Astrocyte (in vitro differentiated cells and primary cell): ENCODE measurements at regions not wholly inside any gene's neighbourhood (a gene's known extent, or its start where the extent isn't known, plus 50 kb on each side); places are given as distances from the start of the nearest gene placed in this dataset.

Source experiments
- DNase-seq: peaks from one replicate; pipeline ENCODE4 v3.0.0-alpha.2; 2010; ENCODE audit warnings: low read depth
- FAIRE-seq: peaks from 2 replicates; lab custom pipeline; 2011; peaks lifted over from hg19 to GRCh38; lab: Jason Lieb, UNC
- H2AFZ ChIP-seq: 2 replicates; pipeline ENCODE4 v1.6.0; 2012; ENCODE audit warnings: low read depth, low read length, inconsistent platforms
- H3K27ac ChIP-seq: 2 replicates; pipeline ENCODE4 v1.5.1; 2011; ENCODE audit warnings: low read depth, low read length, inconsistent platforms
- H3K27me3 ChIP-seq: 2 replicates; pipeline ENCODE4 v1.6.0; 2011; ENCODE audit warnings: low read length, inconsistent platforms; ENCODE audit not compliant: insufficient read depth
- H3K36me3 ChIP-seq: 2 replicates; pipeline ENCODE4 v1.5.1; 2011; ENCODE audit warnings: low read length, inconsistent platforms; ENCODE audit not compliant: insufficient read depth
- H3K4me1 ChIP-seq: 2 replicates; pipeline ENCODE4 v1.5.1; 2011; ENCODE audit warnings: low read length, inconsistent platforms; ENCODE audit not compliant: insufficient read depth
- H3K4me2 ChIP-seq: 2 replicates; pipeline ENCODE4 v1.6.0; 2012; ENCODE audit warnings: low read length, inconsistent platforms
- H3K4me3 ChIP-seq: 2 replicates; pipeline ENCODE4 v1.5.1; 2011; ENCODE audit warnings: low read depth, mild to moderate bottlenecking, low read length, inconsistent platforms; ENCODE audit not compliant: insufficient read depth
- H3K79me2 ChIP-seq: 2 replicates; pipeline ENCODE4 v1.6.0; 2012; ENCODE audit warnings: mild to moderate bottlenecking, low read length, inconsistent platforms; ENCODE audit not compliant: insufficient read depth
- H3K9ac ChIP-seq: 2 replicates; pipeline ENCODE4 v1.6.0; 2012; ENCODE audit warnings: mild to moderate bottlenecking, low read length, inconsistent platforms
- H3K9me3 ChIP-seq: 2 replicates; pipeline ENCODE4 v1.5.1; 2012; ENCODE audit warnings: low read depth, mild to moderate bottlenecking, low read length, inconsistent platforms; ENCODE audit not compliant: insufficient read depth
- H4K20me1 ChIP-seq: 2 replicates; pipeline ENCODE4 v1.6.0; 2012; ENCODE audit warnings: low read length, inconsistent platforms; ENCODE audit not compliant: insufficient read depth
- H3K27ac Mint-ChIP-seq: one replicate; pipeline ENCODE4 v1.8.0; 2021; ENCODE audit warnings: mild to moderate bottlenecking, mixed read lengths; ENCODE audit not compliant: unreplicated experiment
- H3K27me3 Mint-ChIP-seq: one replicate; pipeline ENCODE4 v1.8.0; 2021; ENCODE audit warnings: low read depth, mixed read lengths; ENCODE audit not compliant: unreplicated experiment
- H3K36me3 Mint-ChIP-seq: one replicate; pipeline ENCODE4 v1.8.0; 2021; ENCODE audit warnings: low read depth, mixed read lengths; ENCODE audit not compliant: unreplicated experiment
- H3K4me1 Mint-ChIP-seq: one replicate; pipeline ENCODE4 v1.8.0; 2021; ENCODE audit warnings: low read depth, mixed read lengths; ENCODE audit not compliant: unreplicated experiment
- H3K4me3 Mint-ChIP-seq: one replicate; pipeline ENCODE4 v1.8.0; 2021; ENCODE audit warnings: mild to moderate bottlenecking, moderate library complexity, mixed read lengths; ENCODE audit not compliant: unreplicated experiment
- H3K9me3 Mint-ChIP-seq: one replicate; pipeline ENCODE4 v1.8.0; 2021; ENCODE audit warnings: mild to moderate bottlenecking, mixed read lengths; ENCODE audit not compliant: unreplicated experiment
- CTCF ChIP-seq: IDR thresholded peaks from 2 replicates; pipeline ENCODE4 v1.5.1; 2011; ENCODE audit warnings: low read depth, mild to moderate bottlenecking, inconsistent platforms, low read length, moderate library complexity; ENCODE audit not compliant: insufficient read depth
- EZH2 ChIP-seq: IDR thresholded peaks from 2 replicates; pipeline ENCODE4 v1.6.1; 2012; ENCODE audit warnings: mild to moderate bottlenecking, low read length, inconsistent platforms; ENCODE audit not compliant: insufficient read depth

- Histone ChIP-seq H2AFZ (no peak overlapping the region), H3K27me3 (peaks cover 17% of the 10 kb centered on the region), H3K4me1 (peaks cover 4% of the 10 kb centered on the region), H3K36me3 (no peaks in the 10 kb centered on the region), H3K79me2 (no peaks in the 10 kb centered on the region), H3K4me2 (no peak overlapping the region), H3K4me3 (no peak overlapping the region), H3K9me3 (no peaks in the 10 kb centered on the region), H4K20me1 (no peaks in the 10 kb centered on the region), H3K9ac (no peak overlapping the region), H3K27ac (no peak overlapping the region)
- Mint-ChIP-seq H3K27me3 (peaks cover 11% of the 10 kb centered on the region), H3K27ac (no peak overlapping the region), H3K4me1 (peaks cover 11% of the 10 kb centered on the region), H3K36me3 (no peaks in the 10 kb centered on the region), H3K4me3 (no peak overlapping the region), H3K9me3 (no peaks in the 10 kb centered on the region)
- FAIRE-seq (no peak), DNase-seq (no peak)
- TF ChIP-seq EZH2: no peak
Observed at GRCh38 chr10:60728056-60728455, 50.2 kb upstream of the CDK1 start.

GRCh38 chr10:60726257-60726656 is 52.0 kb upstream of the CDK1 start:
- FAIRE-seq (no peak), DNase-seq (no peak)
- Histone ChIP-seq H3K79me2 (no peaks in the 10 kb centered on the region), H3K4me3 (no peak overlapping the region), H3K9me3 (no peaks in the 10 kb centered on the region), H3K9ac (no peak overlapping the region), H4K20me1 (no peaks in the 10 kb centered on the region), H3K4me2 (no peak overlapping the region), H3K27ac (no peak overlapping the region), H2AFZ (no peak overlapping the region), H3K4me1 (no peaks in the 10 kb centered on the region), H3K36me3 (no peaks in the 10 kb centered on the region), H3K27me3 (peaks cover 1% of the 10 kb centered on the region)
- Mint-ChIP-seq H3K36me3 (no peaks in the 10 kb centered on the region), H3K27me3 (no peaks in the 10 kb centered on the region), H3K4me3 (no peak overlapping the region), H3K4me1 (peaks cover 3% of the 10 kb centered on the region), H3K9me3 (no peaks in the 10 kb centered on the region), H3K27ac (no peak overlapping the region)
- no peak for TF ChIP-seq EZH2
- no peak for TF ChIP-seq CTCF

- Mint-ChIP-seq H3K9me3 (no peaks in the 10 kb centered on the region), H3K27ac (no peak overlapping the region), H3K36me3 (no peaks in the 10 kb centered on the region), H3K4me3 (no peak overlapping the region), H3K27me3 (no peaks in the 10 kb centered on the region), H3K4me1 (no peaks in the 10 kb centered on the region)
- DNase-seq: no peak
- Histone ChIP-seq H3K4me2 (no peak overlapping the region), H2AFZ (no peak overlapping the region), H3K36me3 (no peaks in the 10 kb centered on the region), H3K9me3 (no peaks in the 10 kb centered on the region), H4K20me1 (no peaks in the 10 kb centered on the region), H3K27me3 (no peaks in the 10 kb centered on the region), H3K27ac (no peak overlapping the region), H3K4me3 (no peak overlapping the region), H3K79me2 (no peaks in the 10 kb centered on the region), H3K9ac (no peak overlapping the region), H3K4me1 (no peaks in the 10 kb centered on the region)
- TF ChIP-seq EZH2 (no peak), CTCF (no peak)
- FAIRE-seq: no peak
Observed at GRCh38 chr10:60722623-60723022, 55.7 kb upstream of the CDK1 start.
